ENCODE measurements at regions not wholly inside any gene's neighbourhood (a gene's known extent, or its start where the extent isn't known, plus 50 kb on each side); places are given as distances from the start of the nearest gene placed in this dataset.
"Not testable (repeated sequence)": the region's sequence is repeated elsewhere in the genome, so short reads cannot be mapped to it uniquely, and the experiment has no call there.

- ATAC-seq, DNase-seq: not testable (repeated sequence)
These were observed 1834.2 kb downstream of the FOXD4L5 start for GRCh38 chr9:63450836-63451235.

GRCh38 chr9:63425123-63425522, 1859.9 kb downstream of the FOXD4L5 start:
- not testable (repeated sequence) for DNase-seq, ATAC-seq

- not testable (repeated sequence) for DNase-seq, ATAC-seq
These were observed 1894.1 kb downstream of the FOXD4L5 start for GRCh38 chr9:63390897-63391296.

- not testable (repeated sequence) for DNase-seq, ATAC-seq
These were observed 1899.5 kb downstream of the FOXD4L5 start for GRCh38 chr9:63385479-63385878.

- not testable (repeated sequence) for DNase-seq, ATAC-seq
These were observed 1905.1 kb downstream of the FOXD4L5 start for GRCh38 chr9:63379864-63380263.

GRCh38 chr9:63354219-63354618, 1930.8 kb downstream of the FOXD4L5 start:
- not testable (repeated sequence) for ATAC-seq, DNase-seq

- not testable (repeated sequence) for DNase-seq, ATAC-seq
These were observed 1937.7 kb downstream of the FOXD4L5 start for GRCh38 chr9:63347347-63347746.

GRCh38 chr9:63346310-63347048, 1938.5 kb downstream of the FOXD4L5 start:
- ATAC-seq = not testable (repeated sequence)
- DNase-seq = peak; percentile 5

GRCh38 chr9:63344408-63344807, 1940.6 kb downstream of the FOXD4L5 start:
- DNase-seq, ATAC-seq: not testable (repeated sequence)

GRCh38 chr9:63342528-63342927, 1942.5 kb downstream of the FOXD4L5 start:
- not testable (repeated sequence) for DNase-seq, ATAC-seq

- DNase-seq, ATAC-seq: not testable (repeated sequence)
These were observed 1947.0 kb downstream of the FOXD4L5 start for GRCh38 chr9:63337899-63338604.

GRCh38 chr9:63335286-63335685, 1949.7 kb downstream of the FOXD4L5 start:
- ATAC-seq = not testable (repeated sequence)

GRCh38 chr9:63334187-63334586, 1950.8 kb downstream of the FOXD4L5 start:
- not testable (repeated sequence) for ATAC-seq, DNase-seq

More at GRCh38 chr9:63335286-63335685, 1949.7 kb downstream of the FOXD4L5 start:
- not testable (repeated sequence) for DNase-seq

- not testable (repeated sequence) for ATAC-seq
These were observed 1951.9 kb downstream of the FOXD4L5 start for GRCh38 chr9:63333083-63333482.

GRCh38 chr9:63328313-63328712, 1956.7 kb downstream of the FOXD4L5 start:
- ATAC-seq, DNase-seq: not testable (repeated sequence)

More at GRCh38 chr9:63333083-63333482, 1951.9 kb downstream of the FOXD4L5 start:
- DNase-seq = not testable (repeated sequence)

- not testable (repeated sequence) for DNase-seq, ATAC-seq
These were observed 1957.8 kb downstream of the FOXD4L5 start for GRCh38 chr9:63327211-63327610.

GRCh38 chr9:63326665-63327064, 1958.3 kb downstream of the FOXD4L5 start:
- ATAC-seq, DNase-seq: not testable (repeated sequence)

- DNase-seq, ATAC-seq: not testable (repeated sequence)
These were observed 1959.3 kb downstream of the FOXD4L5 start for GRCh38 chr9:63325696-63326095.

- not testable (repeated sequence) for ATAC-seq
These were observed 1966.9 kb downstream of the FOXD4L5 start for GRCh38 chr9:63318093-63318492.

GRCh38 chr9:63315387-63315786, 1969.6 kb downstream of the FOXD4L5 start:
- DNase-seq, ATAC-seq: not testable (repeated sequence)

More at GRCh38 chr9:63318093-63318492, 1966.9 kb downstream of the FOXD4L5 start:
- not testable (repeated sequence) for DNase-seq

- ATAC-seq, DNase-seq: not testable (repeated sequence)
These were observed 1988.2 kb downstream of the FOXD4L5 start for GRCh38 chr9:63296848-63297247.

GRCh38 chr9:63296366-63296765, 1988.6 kb downstream of the FOXD4L5 start:
- not testable (repeated sequence) for DNase-seq, ATAC-seq
